ENCODE measurements at regions not wholly inside any gene's neighbourhood (a gene's known extent, or its start where the extent isn't known, plus 50 kb on each side); places are given as distances from the start of the nearest gene placed in this dataset.

DNA sequence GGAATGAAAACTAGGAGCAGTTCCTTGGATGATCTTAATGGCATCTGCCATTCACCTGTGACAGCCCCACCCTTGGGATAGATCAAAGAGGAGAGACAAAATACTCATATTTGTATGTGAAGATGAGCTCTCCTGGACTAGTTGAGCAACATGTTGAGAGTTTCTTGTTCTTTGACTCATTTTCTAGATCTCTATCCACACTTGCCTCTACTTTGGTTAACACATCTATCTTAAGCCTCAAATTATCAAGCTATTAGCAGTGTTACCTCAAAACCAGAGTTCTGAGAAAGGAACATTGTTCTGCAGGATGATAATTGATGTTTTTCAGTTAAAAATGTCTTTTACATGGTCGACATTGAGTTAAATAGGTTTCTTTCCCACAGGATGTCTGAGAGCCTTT lies 94.2 kb upstream of the TEX13D start:
- DNase-seq: no peak
- intact Hi-C loops (cut with DNase I): no loop called here
- Histone ChIP-seq H3K4me1 (no peaks in the 10 kb centered on the region), H3K27me3 (no peaks in the 10 kb centered on the region), H3K36me3 (no peaks in the 10 kb centered on the region), H3K4me3 (no peak overlapping the region), H3K27ac (no peak overlapping the region), H3K9me3 (no peaks in the 10 kb centered on the region)
- TF ChIP-seq CTCF (IDR thresholded peaks at IDR 0.05): no peak
- no peak for ATAC-seq
- WGBS, 2 donors: 73 to 76% methylated on average over 1 of the region's 1 CpG

DNA sequence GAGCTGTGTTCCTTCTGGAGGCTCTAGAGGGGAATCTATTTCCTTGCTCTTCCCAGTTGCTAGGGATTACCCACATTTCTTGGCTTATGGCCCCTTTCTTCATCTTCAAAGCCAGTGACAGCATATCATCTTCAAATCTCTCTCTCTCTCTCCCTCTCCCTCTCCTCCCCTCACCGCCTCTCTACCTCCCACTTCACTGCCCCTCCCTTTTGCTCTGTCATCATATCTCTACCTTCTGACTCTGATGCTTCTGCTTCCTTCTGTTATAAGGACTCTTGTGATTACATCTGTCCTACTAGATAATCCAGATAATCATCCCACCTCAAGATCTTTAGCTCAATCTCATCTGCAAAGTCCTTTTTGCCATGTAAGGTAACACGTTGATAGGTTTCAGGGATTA lies 93.1 kb upstream of the TEX13D start:
- no peak overlapping the region for H3K27ac ChIP-seq
- no peaks in the 10 kb centered on the region for H3K4me1 ChIP-seq
- no peaks in the 10 kb centered on the region for H3K36me3 ChIP-seq
- DNase-seq (no peak), ATAC-seq (no peak)
- WGBS, 2 donors: 81 to 87% methylated on average over 2 of the region's 2 CpGs
- no peaks in the 10 kb centered on the region for H3K27me3 ChIP-seq
- intact Hi-C loops (cut with DNase I): no loop called here
- H3K4me3 ChIP-seq: no peak overlapping the region
- no peaks in the 10 kb centered on the region for H3K9me3 ChIP-seq
- TF ChIP-seq CTCF (IDR thresholded peaks at IDR 0.05): no peak

DNA sequence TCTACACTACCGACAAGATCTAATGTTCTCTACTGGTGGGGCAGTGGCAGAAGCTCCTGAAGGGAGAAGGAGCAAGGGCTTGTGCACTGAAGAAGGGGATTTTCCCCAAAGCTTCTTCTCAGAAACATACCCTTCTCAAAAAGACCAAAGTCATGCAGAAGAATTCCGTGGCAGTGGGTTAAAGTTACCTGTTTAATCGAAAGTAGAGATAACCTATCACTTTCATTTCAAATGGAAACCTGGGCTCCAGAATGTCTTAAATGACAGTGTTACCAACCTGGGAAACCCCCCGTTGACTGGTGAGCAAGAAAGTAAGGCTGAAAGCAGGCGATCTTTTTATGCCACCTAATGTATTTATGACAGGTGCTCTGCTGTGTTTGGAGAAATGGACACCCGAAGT lies 92.5 kb upstream of the TEX13D start:
- no peaks in the 10 kb centered on the region for H3K36me3 ChIP-seq
- DNase-seq (no peak), ATAC-seq (no peak)
- H3K27me3 ChIP-seq: no peaks in the 10 kb centered on the region
- no peak overlapping the region for H3K27ac ChIP-seq
- WGBS, 2 donors: 78 to 88% methylated on average over 6 of the region's 6 CpGs
- TF ChIP-seq CTCF (IDR thresholded peaks at IDR 0.05): no peak
- H3K4me1 ChIP-seq: no peaks in the 10 kb centered on the region
- H3K9me3 ChIP-seq: no peaks in the 10 kb centered on the region
- no peak overlapping the region for H3K4me3 ChIP-seq
- intact Hi-C loops (cut with DNase I): no loop called here

- H3K27me3 ChIP-seq: no peaks in the 10 kb centered on the region
- intact Hi-C loops (cut with DNase I): no loop called here
- H3K4me1 ChIP-seq: no peaks in the 10 kb centered on the region
- no peak overlapping the region for H3K27ac ChIP-seq
- DNase-seq (no peak), ATAC-seq (no peak)
- H3K9me3 ChIP-seq: no peaks in the 10 kb centered on the region
- TF ChIP-seq CTCF (IDR thresholded peaks at IDR 0.05): no peak
- no peak overlapping the region for H3K4me3 ChIP-seq
- no peaks in the 10 kb centered on the region for H3K36me3 ChIP-seq
These were observed 92.0 kb upstream of the TEX13D start for GRCh38 chrX:124240422-124240821.

DNA sequence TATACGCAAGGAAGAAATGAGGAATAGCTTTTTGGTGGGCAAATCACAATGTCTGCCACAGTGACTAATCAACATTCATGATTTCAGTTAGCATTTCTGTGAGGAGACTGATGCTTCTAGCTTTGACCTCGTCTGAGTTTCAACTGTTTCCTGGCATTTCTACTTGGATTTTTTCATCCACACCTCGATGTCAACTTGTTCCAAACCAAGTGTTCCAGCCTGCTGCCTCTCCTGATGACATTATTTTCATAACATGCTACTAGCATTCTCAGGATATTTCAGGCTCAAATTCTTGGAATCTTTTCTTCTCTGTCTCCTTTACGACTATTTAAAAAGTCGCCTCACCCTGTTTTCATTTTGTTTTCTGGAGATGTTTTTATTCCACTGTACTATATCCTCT lies 90.3 kb upstream of the TEX13D start:
- 62 to 74% methylated on average over 5 of the region's 5 CpGs for WGBS, 2 donors
- Histone ChIP-seq H3K4me3 (no peak overlapping the region), H3K36me3 (no peaks in the 10 kb centered on the region), H3K27ac (no peak overlapping the region), H3K9me3 (peaks cover 0 to 4% (median 0%) of the 10 kb centered on the region in 11 donors), H3K4me1 (no peaks in the 10 kb centered on the region), H3K27me3 (no peaks in the 10 kb centered on the region)
- no peak for TF ChIP-seq CTCF (IDR thresholded peaks at IDR 0.05)
- DNase-seq (no peak), ATAC-seq (no peak)
- intact Hi-C loops (cut with DNase I): no loop called here
